Astrocyte of the spinal cord (primary cell): ENCODE measurements at regions not wholly inside any gene's neighbourhood (a gene's known extent, or its start where the extent isn't known, plus 50 kb on each side); places are given as distances from the start of the nearest gene placed in this dataset.
"Not testable (repeated sequence)": the region's sequence is repeated elsewhere in the genome, so short reads cannot be mapped to it uniquely, and the experiment has no call there.

ENCODE experiments used
- DNase-seq: peaks from one replicate; pipeline ENCODE4 v3.0.0; 2011; ENCODE audit warnings: low read depth, low spot score
- H3K4me3 ChIP-seq: 2 replicates; pipeline ENCODE4 v1.5.1; 2011; ENCODE audit warnings: low read depth, mild to moderate bottlenecking, low read length, moderate library complexity
- CTCF ChIP-seq: IDR thresholded peaks from 2 replicates; pipeline ENCODE4 v1.5.1; 2012; ENCODE audit warnings: low read depth, mild to moderate bottlenecking, low read length, inconsistent platforms
- in situ Hi-C: cut with HindIII; loops from 2 replicates; pipeline ENCODE4 v1.10.0; 2017; ENCODE audit warnings: low sequenced_read_pairs

GRCh38 chr3:181935915-181936314, 224.2 kb downstream of the SOX2 start:
- no peak for TF ChIP-seq CTCF
- no peak overlapping the region for H3K4me3 ChIP-seq
- DNase-seq = no peak
- in situ Hi-C loops = no loop called here

GRCh38 chr3:181936774-181937173, 225.0 kb downstream of the SOX2 start:
- no peak overlapping the region for H3K4me3 ChIP-seq
- TF ChIP-seq CTCF = no peak
- DNase-seq = no peak
- in situ Hi-C loops = no loop called here

- DNase-seq, H3K4me3 ChIP-seq, in situ Hi-C loops: not testable (repeated sequence)
These were observed 226.9 kb downstream of the SOX2 start for GRCh38 chr3:181938580-181938979.

- no peak overlapping the region for H3K4me3 ChIP-seq
- in situ Hi-C loops = no loop called here
- DNase-seq = no peak
- TF ChIP-seq CTCF = no peak
These were observed 229.0 kb downstream of the SOX2 start for GRCh38 chr3:181940703-181941102.

GRCh38 chr3:181941250-181941649, 229.5 kb downstream of the SOX2 start:
- in situ Hi-C loops = no loop called here
- no peak for DNase-seq
- H3K4me3 ChIP-seq = no peak overlapping the region
- no peak for TF ChIP-seq CTCF

GRCh38 chr3:181943285-181943684, 231.6 kb downstream of the SOX2 start:
- TF ChIP-seq CTCF = no peak
- no peak overlapping the region for H3K4me3 ChIP-seq
- in situ Hi-C loops = no loop called here
- no peak for DNase-seq

- in situ Hi-C loops = no loop called here
- DNase-seq = no peak
- no peak for TF ChIP-seq CTCF
- no peak overlapping the region for H3K4me3 ChIP-seq
These were observed 235.9 kb downstream of the SOX2 start for GRCh38 chr3:181947606-181948005.
